HCT116 (cell line): ENCODE measurements at regions not wholly inside any gene's neighbourhood (a gene's known extent, or its start where the extent isn't known, plus 50 kb on each side); places are given as distances from the start of the nearest gene placed in this dataset.

ENCODE experiments used
- ATAC-seq: fragments of 200-7000 bp; cut with Tn5 transposase; 2 replicates; pipeline ENCODE4 v1.9.1; 2020; ENCODE audit warnings: mild to moderate bottlenecking, moderate library complexity
- BruUV-seq: library from RNA; stranded (reverse); fragments of 400-500 nt; replicated peaks from 2 replicates; lab custom pipeline; 2021; lab: Mats Ljungman, UMichigan
- CTCF ChIA-PET: fragments of 300-600 bp; sonication (Branson Sonifier 250); formaldehyde crosslinking; loops from one replicate; lab custom pipeline; 2021; ENCODE audit warnings: antibody characterized with exemption; lab: Charles Lee
- POLR2A ChIA-PET: fragments of 300-600, 350-600 bp; sonication (Branson Sonifier 250); formaldehyde crosslinking; loops from one replicate; lab custom pipeline; 2021; ENCODE audit warnings: antibody characterized with exemption; lab: Charles Lee
- RAD21 ChIA-PET, 2 experiments: fragments of 300-600 bp; sonication (Branson Sonifier 250); formaldehyde crosslinking; loops; one replicate each; lab custom pipeline; 2023; ENCODE audit warnings: low total read pairs in 2 of 2; ENCODE audit not compliant: uncharacterized antibody in 2 of 2, unreplicated experiment in 2 of 2, low non-redundant PET in 1 of 2; lab: Charles Lee
- DNase-seq: peaks from one replicate; pipeline ENCODE4 v3.0.0-alpha.2; 2010; ENCODE audit warnings: low read depth, low spot score
- H2AFZ ChIP-seq: fragments of 200-600 bp; shearing (Covaris generic), sonication (generic); 2 replicates; pipeline ENCODE4 v1.6.1; 2017; ENCODE audit warnings: low read depth, mixed run types, mixed read lengths, antibody characterized with exemption, low read length; ENCODE audit not compliant: poor library complexity, severe bottlenecking
- H3K27ac ChIP-seq: 2 replicates; pipeline ENCODE4 v1.5.1; 2012; ENCODE audit warnings: low read depth, low read length
- H3K27me3 ChIP-seq: fragments of 200-600 bp; sonication (generic); 2 replicates; pipeline ENCODE4 v1.6.1; 2016; ENCODE audit warnings: mixed run types, low read length, mixed read lengths; ENCODE audit not compliant: insufficient read depth
- H3K36me3 ChIP-seq, 2 experiments: fragments of 200-500 bp in 1 of 2; fragments of 200-600 bp in 1 of 2; sonication (Bioruptor generic) in 1 of 2; sonication (generic) in 1 of 2; 2 replicates each; pipeline versions ENCODE4 v1.5.1 to v1.6.1; 2014 to 2016; ENCODE audit warnings: low read length in 2 of 2, inconsistent platforms in 1 of 2, mixed read lengths in 1 of 2, mixed run types in 1 of 2; ENCODE audit not compliant: insufficient read depth in 2 of 2, control insufficient read depth in 1 of 2
- H3K4me1 ChIP-seq, 2 experiments: fragments of 200-600 bp in 1 of 2; sonication (generic) in 1 of 2; 2 replicates each; pipeline versions ENCODE4 v1.5.1 to v1.6.1; 2012 to 2017; ENCODE audit warnings: low read length in 2 of 2, inconsistent platforms in 1 of 2, mild to moderate bottlenecking in 1 of 2, mixed read lengths in 1 of 2, mixed run types in 1 of 2, moderate library complexity in 1 of 2; ENCODE audit not compliant: insufficient read depth in 2 of 2, control insufficient read depth in 1 of 2
- H3K4me2 ChIP-seq: fragments of 200-600 bp; sonication (generic); 2 replicates; pipeline ENCODE4 v1.6.1; 2017; ENCODE audit warnings: mixed run types, low read length, mixed read lengths
- H3K4me3 ChIP-seq, 2 experiments: fragments of 200-600 bp in 1 of 2; sonication (generic) in 1 of 2; replicated peaks in 1 of 2; 2 replicates each; pipeline ENCODE4 v1.5.1; 2011 to 2016; ENCODE audit warnings: low read length in 2 of 2, control low read depth in 1 of 2, low read depth in 1 of 2, mild to moderate bottlenecking in 1 of 2, mixed read lengths in 1 of 2, mixed run types in 1 of 2
- H3K79me2 ChIP-seq: fragments of 200-600 bp; sonication (generic); 2 replicates; pipeline ENCODE4 v1.6.1; 2017; ENCODE audit warnings: mild to moderate bottlenecking, mixed run types, low read length, moderate library complexity, mixed read lengths; ENCODE audit not compliant: insufficient read depth
- H3K9ac ChIP-seq: fragments of 200-600 bp; sonication (generic); 2 replicates; pipeline ENCODE4 v1.6.1; 2016; ENCODE audit warnings: low read length, mixed read lengths
- H3K9me2 ChIP-seq: fragments of 200-600 bp; sonication (generic), shearing (Covaris generic); 2 replicates; pipeline ENCODE4 v1.6.1; 2017; ENCODE audit warnings: mixed run types, mild to moderate bottlenecking, moderate library complexity; ENCODE audit not compliant: insufficient read depth
- H3K9me3 ChIP-seq, 2 experiments: fragments of 200-500 bp in 1 of 2; fragments of 200-600 bp in 1 of 2; sonication (Bioruptor generic) in 1 of 2; sonication (generic) in 1 of 2; 2 replicates each; pipeline ENCODE4 v1.6.1; 2014 to 2017; ENCODE audit warnings: low read length in 2 of 2, mixed read lengths in 2 of 2, inconsistent platforms in 1 of 2, low read depth in 1 of 2, mild to moderate bottlenecking in 1 of 2, mixed run types in 1 of 2, moderate library complexity in 1 of 2; ENCODE audit not compliant: control insufficient read depth in 1 of 2, insufficient read depth in 1 of 2
- H4K20me1 ChIP-seq: fragments of 200-600 bp; sonication (generic), shearing (Covaris generic); 2 replicates; pipeline ENCODE4 v1.6.1; 2017; ENCODE audit warnings: mixed run types, mild to moderate bottlenecking, moderate library complexity; ENCODE audit not compliant: insufficient read depth
- CEBPB ChIP-seq: IDR thresholded peaks from 2 replicates; pipeline ENCODE4 v1.6.1; 2012; ENCODE audit warnings: low read depth
- EGR1 ChIP-seq: IDR thresholded peaks from 2 replicates; pipeline ENCODE4 v1.6.1; 2012; ENCODE audit warnings: low read depth
- JUND ChIP-seq: IDR thresholded peaks from 2 replicates; pipeline ENCODE4 v1.6.1; 2012
- POLR2AphosphoS5 ChIP-seq: IDR thresholded peaks from 2 replicates; pipeline ENCODE4 v1.6.1; 2011; ENCODE audit warnings: mild to moderate bottlenecking, low read depth, low read length, moderate library complexity
- SRF ChIP-seq: IDR thresholded peaks from 2 replicates; pipeline ENCODE4 v1.6.1; 2012; ENCODE audit warnings: low read depth
- ZNF274 ChIP-seq: fragments of 200-500 bp; sonication (Bioruptor generic); IDR thresholded peaks from 2 replicates; pipeline ENCODE4 v1.6.1; 2014; ENCODE audit warnings: mild to moderate bottlenecking, low read depth, low read length, inconsistent platforms
- intact Hi-C: fragments of 100-400 bp; cut with micrococcal nuclease; formaldehyde crosslinking; loops from 2 replicates; pipeline ENCODE4 v1.10.0; 2022
- TF ChIP-seq, protein P1 (sequence below): IDR thresholded peaks from 2 replicates; pipeline ENCODE4 v1.6.1; 2012; ENCODE audit warnings: low read depth
- TF ChIP-seq, protein P2 (sequence below), 3 experiments: fragments of 200-600 bp in 1 of 3; sonication (generic) in 1 of 3; IDR thresholded peaks in 2 of 3; conservative IDR thresholded peaks in 1 of 3; 2 replicates each; pipeline ENCODE4 v1.5.1; 2012 to 2017; ENCODE audit warnings: low read depth in 2 of 3, low read length in 2 of 3, antibody characterized with exemption in 1 of 3, borderline replicate concordance in 1 of 3, control low read depth in 1 of 3, mild to moderate bottlenecking in 1 of 3, mixed read lengths in 1 of 3, mixed run types in 1 of 3, moderate library complexity in 1 of 3; ENCODE audit not compliant: insufficient read depth in 1 of 3

DNA sequence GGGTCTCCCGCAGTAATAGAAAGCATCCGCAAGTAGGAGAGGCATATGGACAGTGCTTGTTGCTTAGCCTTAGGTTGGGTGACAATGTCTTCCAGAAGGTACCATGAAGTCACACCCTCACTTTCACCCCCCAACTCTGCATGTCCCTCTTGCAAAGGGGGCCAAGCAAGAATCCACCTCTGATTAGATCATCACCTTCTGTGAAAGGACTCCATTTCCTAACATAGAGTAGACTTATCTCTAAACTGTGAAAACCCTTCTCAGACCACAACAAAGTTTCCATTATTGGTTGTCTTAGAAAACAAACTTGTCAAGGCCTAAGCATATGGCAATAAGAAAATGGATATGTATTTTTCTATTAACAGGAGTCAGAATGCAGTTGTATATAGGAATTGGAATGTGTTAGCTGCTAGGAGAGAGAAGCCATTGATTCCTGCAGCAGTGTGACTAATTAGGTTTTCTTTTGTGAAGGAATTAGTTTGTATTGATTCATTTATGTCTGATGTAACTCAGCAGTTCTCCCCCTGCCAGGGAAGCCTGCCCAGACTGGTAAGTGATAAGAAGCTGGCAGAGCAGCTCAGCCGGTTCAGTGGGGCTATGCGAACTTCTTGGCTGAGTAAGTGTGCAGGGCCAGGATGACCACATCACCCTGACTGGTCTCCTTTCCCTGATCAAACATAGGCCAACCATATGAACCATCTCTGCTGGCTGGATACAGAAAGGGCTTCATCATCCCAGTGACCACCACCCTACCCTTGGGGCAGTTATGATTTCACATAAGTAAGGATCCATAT is 107.3 kb upstream of the CCDC196 start (continued):
- TF ChIP-seq, protein P1, sequence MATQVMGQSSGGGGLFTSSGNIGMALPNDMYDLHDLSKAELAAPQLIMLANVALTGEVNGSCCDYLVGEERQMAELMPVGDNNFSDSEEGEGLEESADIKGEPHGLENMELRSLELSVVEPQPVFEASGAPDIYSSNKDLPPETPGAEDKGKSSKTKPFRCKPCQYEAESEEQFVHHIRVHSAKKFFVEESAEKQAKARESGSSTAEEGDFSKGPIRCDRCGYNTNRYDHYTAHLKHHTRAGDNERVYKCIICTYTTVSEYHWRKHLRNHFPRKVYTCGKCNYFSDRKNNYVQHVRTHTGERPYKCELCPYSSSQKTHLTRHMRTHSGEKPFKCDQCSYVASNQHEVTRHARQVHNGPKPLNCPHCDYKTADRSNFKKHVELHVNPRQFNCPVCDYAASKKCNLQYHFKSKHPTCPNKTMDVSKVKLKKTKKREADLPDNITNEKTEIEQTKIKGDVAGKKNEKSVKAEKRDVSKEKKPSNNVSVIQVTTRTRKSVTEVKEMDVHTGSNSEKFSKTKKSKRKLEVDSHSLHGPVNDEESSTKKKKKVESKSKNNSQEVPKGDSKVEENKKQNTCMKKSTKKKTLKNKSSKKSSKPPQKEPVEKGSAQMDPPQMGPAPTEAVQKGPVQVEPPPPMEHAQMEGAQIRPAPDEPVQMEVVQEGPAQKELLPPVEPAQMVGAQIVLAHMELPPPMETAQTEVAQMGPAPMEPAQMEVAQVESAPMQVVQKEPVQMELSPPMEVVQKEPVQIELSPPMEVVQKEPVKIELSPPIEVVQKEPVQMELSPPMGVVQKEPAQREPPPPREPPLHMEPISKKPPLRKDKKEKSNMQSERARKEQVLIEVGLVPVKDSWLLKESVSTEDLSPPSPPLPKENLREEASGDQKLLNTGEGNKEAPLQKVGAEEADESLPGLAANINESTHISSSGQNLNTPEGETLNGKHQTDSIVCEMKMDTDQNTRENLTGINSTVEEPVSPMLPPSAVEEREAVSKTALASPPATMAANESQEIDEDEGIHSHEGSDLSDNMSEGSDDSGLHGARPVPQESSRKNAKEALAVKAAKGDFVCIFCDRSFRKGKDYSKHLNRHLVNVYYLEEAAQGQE, result no peak
- TF ChIP-seq SRF (no peak), POLR2AphosphoS5 (no peak), EGR1 (no peak)

DNA sequence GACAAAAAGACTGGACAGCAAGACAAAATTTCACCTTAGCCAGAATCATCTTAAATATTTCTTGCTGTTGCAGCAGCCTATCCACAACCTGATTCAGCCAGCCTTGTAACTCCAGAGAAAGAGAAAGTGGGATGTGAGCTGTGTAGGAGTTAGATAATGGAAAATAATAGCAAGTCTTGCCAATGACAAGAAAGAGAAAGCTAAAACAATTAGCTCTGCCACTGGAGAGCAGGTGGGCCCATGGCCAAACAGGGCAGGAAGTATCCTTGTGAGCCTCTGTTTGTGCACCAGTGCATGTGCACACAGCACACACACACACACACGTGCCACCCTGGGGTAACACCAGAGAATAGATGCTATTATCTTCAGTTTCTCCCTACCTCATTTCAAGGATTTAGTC is 106.0 kb upstream of the CCDC196 start:
- no peak for DNase-seq
- no peaks in the 10 kb centered on the region for H3K9me3 ChIP-seq
- POLR2A ChIA-PET, result no interaction called here
- ATAC-seq, result no peak
- no peaks in the 10 kb centered on the region for H3K9me2 ChIP-seq
- H3K36me3 ChIP-seq, result no peaks in the 10 kb centered on the region
- no peak overlapping the region for H3K9ac ChIP-seq
- RAD21 ChIA-PET, result no interaction called here
- H3K4me1 ChIP-seq, result no peaks in the 10 kb centered on the region
- no peak overlapping the region for H3K4me2 ChIP-seq
- intact Hi-C loops, result no loop called here
- BruUV-seq, result no TSS peak
- CTCF ChIA-PET, result no interaction called here
- no peak overlapping the region for H3K4me3 ChIP-seq
- no peak overlapping the region for H3K27ac ChIP-seq
- H4K20me1 ChIP-seq, result no peaks in the 10 kb centered on the region
- H3K79me2 ChIP-seq, result no peaks in the 10 kb centered on the region
- TF ChIP-seq ZNF274, result no peak
- TF ChIP-seq, protein P2, sequence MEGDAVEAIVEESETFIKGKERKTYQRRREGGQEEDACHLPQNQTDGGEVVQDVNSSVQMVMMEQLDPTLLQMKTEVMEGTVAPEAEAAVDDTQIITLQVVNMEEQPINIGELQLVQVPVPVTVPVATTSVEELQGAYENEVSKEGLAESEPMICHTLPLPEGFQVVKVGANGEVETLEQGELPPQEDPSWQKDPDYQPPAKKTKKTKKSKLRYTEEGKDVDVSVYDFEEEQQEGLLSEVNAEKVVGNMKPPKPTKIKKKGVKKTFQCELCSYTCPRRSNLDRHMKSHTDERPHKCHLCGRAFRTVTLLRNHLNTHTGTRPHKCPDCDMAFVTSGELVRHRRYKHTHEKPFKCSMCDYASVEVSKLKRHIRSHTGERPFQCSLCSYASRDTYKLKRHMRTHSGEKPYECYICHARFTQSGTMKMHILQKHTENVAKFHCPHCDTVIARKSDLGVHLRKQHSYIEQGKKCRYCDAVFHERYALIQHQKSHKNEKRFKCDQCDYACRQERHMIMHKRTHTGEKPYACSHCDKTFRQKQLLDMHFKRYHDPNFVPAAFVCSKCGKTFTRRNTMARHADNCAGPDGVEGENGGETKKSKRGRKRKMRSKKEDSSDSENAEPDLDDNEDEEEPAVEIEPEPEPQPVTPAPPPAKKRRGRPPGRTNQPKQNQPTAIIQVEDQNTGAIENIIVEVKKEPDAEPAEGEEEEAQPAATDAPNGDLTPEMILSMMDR (IDR thresholded peaks at IDR 0.05 in 2 of 3, conservative IDR thresholded peaks at IDR 0.05 in 1 of 3; ENCODE audit: borderline replicate concordance in 1 of 3, insufficient read depth in 1 of 3, low read depth in 2 of 3, low read length in 2 of 3), result no peak
- no peak for TF ChIP-seq JUND
- TF ChIP-seq CEBPB, result no peak
- H3K27me3 ChIP-seq, result no peaks in the 10 kb centered on the region
- no peak overlapping the region for H2AFZ ChIP-seq
